ENCODE measurements at regions not wholly inside any gene's neighbourhood (a gene's known extent, or its start where the extent isn't known, plus 50 kb on each side); places are given as distances from the start of the nearest gene placed in this dataset.

GRCh38 chr10:6350609-6351008 is 147.9 kb downstream of the PFKFB3 start:
- TF ChIP-seq EZH2 (IDR thresholded peaks at IDR 0.05; ENCODE audit: low read length, missing control alignments) (no peak), CTCF (conservative IDR thresholded peaks at IDR 0.05 in 1 of 2, IDR thresholded peaks at IDR 0.05 in 1 of 2; ENCODE audit: low read depth in 1 of 2, low read length in 2 of 2) (no peak)
